WI38 (cell line): ENCODE measurements at regions not wholly inside any gene's neighbourhood (a gene's known extent, or its start where the extent isn't known, plus 50 kb on each side); places are given as distances from the start of the nearest gene placed in this dataset.

Experiments used
- H3K4me3 ChIP-seq: 2 replicates; pipeline ENCODE4 v1.5.1; 2011; ENCODE audit warnings: low read depth, mild to moderate bottlenecking, control low read depth, low read length
- TF ChIP-seq, protein P1 (sequence below): IDR thresholded peaks from 2 replicates; pipeline ENCODE4 v1.5.1; 2012; ENCODE audit warnings: low read depth, mild to moderate bottlenecking, control low read depth, low read length

GRCh38 chr16:62539657-62540056, 503.4 kb upstream of the CDH8 start:
- TF ChIP-seq, protein P1, sequence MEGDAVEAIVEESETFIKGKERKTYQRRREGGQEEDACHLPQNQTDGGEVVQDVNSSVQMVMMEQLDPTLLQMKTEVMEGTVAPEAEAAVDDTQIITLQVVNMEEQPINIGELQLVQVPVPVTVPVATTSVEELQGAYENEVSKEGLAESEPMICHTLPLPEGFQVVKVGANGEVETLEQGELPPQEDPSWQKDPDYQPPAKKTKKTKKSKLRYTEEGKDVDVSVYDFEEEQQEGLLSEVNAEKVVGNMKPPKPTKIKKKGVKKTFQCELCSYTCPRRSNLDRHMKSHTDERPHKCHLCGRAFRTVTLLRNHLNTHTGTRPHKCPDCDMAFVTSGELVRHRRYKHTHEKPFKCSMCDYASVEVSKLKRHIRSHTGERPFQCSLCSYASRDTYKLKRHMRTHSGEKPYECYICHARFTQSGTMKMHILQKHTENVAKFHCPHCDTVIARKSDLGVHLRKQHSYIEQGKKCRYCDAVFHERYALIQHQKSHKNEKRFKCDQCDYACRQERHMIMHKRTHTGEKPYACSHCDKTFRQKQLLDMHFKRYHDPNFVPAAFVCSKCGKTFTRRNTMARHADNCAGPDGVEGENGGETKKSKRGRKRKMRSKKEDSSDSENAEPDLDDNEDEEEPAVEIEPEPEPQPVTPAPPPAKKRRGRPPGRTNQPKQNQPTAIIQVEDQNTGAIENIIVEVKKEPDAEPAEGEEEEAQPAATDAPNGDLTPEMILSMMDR: no peak
- no peak overlapping the region for H3K4me3 ChIP-seq

GRCh38 chr16:62530426-62530825, 494.2 kb upstream of the CDH8 start:
- no peak overlapping the region for H3K4me3 ChIP-seq
- TF ChIP-seq, protein P1: no peak

- no peak overlapping the region for H3K4me3 ChIP-seq
- TF ChIP-seq, protein P1: no peak
Measured at GRCh38 chr16:62516001-62516400, 479.8 kb upstream of the CDH8 start.

- no peak overlapping the region for H3K4me3 ChIP-seq
- TF ChIP-seq, protein P1: no peak
Measured at GRCh38 chr16:62503073-62503472, 466.8 kb upstream of the CDH8 start.

DNA sequence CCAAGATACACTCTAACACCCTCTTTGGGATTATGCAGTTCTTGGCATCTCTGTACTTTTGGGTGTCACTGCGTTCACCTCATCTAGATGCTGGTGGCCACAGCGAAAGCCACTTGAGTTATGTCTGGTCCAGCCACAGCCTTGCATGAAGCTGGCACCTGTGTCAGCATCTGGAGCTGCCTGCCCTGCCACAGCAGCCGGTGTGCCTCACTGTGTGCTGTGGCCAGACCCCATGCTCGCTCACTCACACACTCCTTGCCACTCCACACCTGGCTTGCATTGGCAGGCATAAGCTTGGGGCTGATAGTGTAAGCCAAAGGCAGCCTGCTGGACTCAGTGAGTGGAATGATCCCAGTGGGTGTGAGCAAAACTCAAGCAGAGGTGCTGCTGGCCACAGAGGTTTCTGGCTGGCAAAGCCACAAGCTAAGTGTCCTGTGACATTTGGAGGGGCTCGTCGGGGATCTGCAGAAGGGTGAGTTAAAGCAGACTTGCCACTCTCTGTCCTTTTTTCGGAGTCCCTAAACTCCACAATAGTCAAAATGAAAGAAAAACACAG, 442.7 kb upstream of the CDH8 start:
- H3K4me3 ChIP-seq: no peak overlapping the region
- TF ChIP-seq, protein P1: no peak

- no peak overlapping the region for H3K4me3 ChIP-seq
- TF ChIP-seq, protein P1: no peak
Measured at GRCh38 chr16:62477796-62478195, 441.6 kb upstream of the CDH8 start.

GRCh38 chr16:62475573-62475972, 439.3 kb upstream of the CDH8 start:
- TF ChIP-seq, protein P1: no peak
- no peak overlapping the region for H3K4me3 ChIP-seq
